Upper lobe of left lung (tissue), 4 donors: ENCODE measurements at regions not wholly inside any gene's neighbourhood (a gene's known extent, or its start where the extent isn't known, plus 50 kb on each side); places are given as distances from the start of the nearest gene placed in this dataset.
"Not testable (repeated sequence)": the region's sequence is repeated elsewhere in the genome, so short reads cannot be mapped to it uniquely, and the experiment has no call there.

Experiments used
- POLR2A ChIP-seq, 4 donors: fragments of 450-650 bp; IDR thresholded peaks; one replicate each; pipeline ENCODE4 v1.5.1; 2016 to 2017; ENCODE audit warnings: antibody characterized with exemption in 4 of 4, mild to moderate bottlenecking in 2 of 4
- POLR2AphosphoS5 ChIP-seq, 2 donors: sonication (generic); formaldehyde crosslinking; IDR thresholded peaks; one replicate each; pipeline ENCODE4 v1.5.1; 2017; ENCODE audit warnings: antibody characterized with exemption in 2 of 2

DNA sequence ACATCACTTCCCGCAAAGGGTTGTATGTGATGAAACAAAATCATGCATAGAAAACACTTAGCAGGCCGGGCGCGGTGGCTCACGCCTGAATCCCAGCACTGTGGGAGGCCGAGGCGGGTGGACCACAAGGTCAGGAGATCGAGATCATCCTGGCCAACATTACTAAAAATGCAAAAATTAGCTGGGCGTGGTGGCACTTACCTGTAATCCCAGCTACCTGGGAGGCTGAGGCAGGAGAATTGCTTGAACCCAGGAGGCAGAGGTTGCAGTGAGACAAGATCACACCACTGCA is 265.9 kb downstream of the FAM43A start:
- not testable (repeated sequence) for TF ChIP-seq POLR2AphosphoS5, POLR2A (IDR thresholded peaks at IDR 0.05)
